ENCODE measurements at regions not wholly inside any gene's neighbourhood (a gene's known extent, or its start where the extent isn't known, plus 50 kb on each side); places are given as distances from the start of the nearest gene placed in this dataset.
"Not testable (repeated sequence)": the region's sequence is repeated elsewhere in the genome, so short reads cannot be mapped to it uniquely, and the experiment has no call there.

DNA sequence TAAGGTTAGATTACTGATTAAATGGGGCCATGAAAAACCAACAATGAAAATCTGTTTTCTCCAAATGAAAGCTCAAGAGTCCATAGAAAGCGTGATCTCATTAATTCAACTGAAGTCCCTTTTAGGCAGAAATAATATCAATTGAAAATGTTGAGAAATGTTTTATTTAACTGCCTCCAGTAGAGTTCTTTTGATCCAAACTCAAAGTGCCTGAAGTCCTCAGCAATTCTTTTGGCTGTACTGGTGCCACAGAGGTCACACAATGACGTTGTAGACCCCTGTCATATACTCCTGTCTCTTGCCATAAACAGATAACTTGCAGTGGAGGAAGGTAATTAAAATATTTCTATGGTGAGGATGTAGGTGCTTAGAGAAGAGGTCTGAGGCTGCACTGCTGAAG is 1420.5 kb downstream of the CDH12 start:
- H4K20me1 ChIP-seq (ENCODE audit: insufficient read depth, low read length): no peaks in the 10 kb centered on the region
- no peaks in the 10 kb centered on the region for H3K79me2 ChIP-seq (ENCODE audit: low read length)
- H3K27me3 ChIP-seq (ENCODE audit: low read depth, low read length): no peaks in the 10 kb centered on the region
- TF ChIP-seq CTCF (IDR thresholded peaks at IDR 0.05; ENCODE audit: low read depth, low read length) (no peak), EZH2phosphoT487 (IDR thresholded peaks at IDR 0.05; ENCODE audit: low read depth) (no peak)
- no peak overlapping the region for H3K4me2 ChIP-seq (ENCODE audit: low read length)
- H3K9ac ChIP-seq (ENCODE audit: low read length): no peak overlapping the region
- H3K4me3 ChIP-seq (ENCODE audit: low read length): no peak overlapping the region
- no peaks in the 10 kb centered on the region for H3K4me1 ChIP-seq (ENCODE audit: low read length)
- H3K9me3 ChIP-seq (ENCODE audit: insufficient read depth, low read length): no peaks in the 10 kb centered on the region
- H2AFZ ChIP-seq (ENCODE audit: low read depth, low read length): no peak overlapping the region
- H3K27ac ChIP-seq (ENCODE audit: low read length): no peak overlapping the region
- H3K36me3 ChIP-seq (replicated peaks; ENCODE audit: low read depth, low read length): no peaks in the 10 kb centered on the region

DNA sequence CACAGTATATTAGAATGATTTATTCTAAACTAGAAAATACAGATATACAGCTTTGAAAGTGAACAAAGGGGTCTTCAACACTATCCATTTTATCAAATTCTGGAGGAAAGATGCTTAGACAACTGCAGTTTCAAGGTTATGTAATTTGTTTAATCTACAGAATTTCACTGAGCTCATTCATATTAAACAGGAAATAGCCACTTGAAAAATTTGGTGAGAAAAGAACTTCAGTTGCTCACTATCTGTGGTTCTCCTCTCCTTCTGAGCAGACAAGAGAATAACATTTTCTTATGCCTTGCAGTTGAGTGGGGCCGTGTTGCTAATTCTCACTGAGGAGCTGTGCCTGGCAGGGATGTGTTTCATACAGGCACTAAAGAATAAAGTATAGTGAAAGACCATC is 1428.2 kb downstream of the CDH12 start:
- Histone ChIP-seq H3K9ac (ENCODE audit: low read length) (no peak overlapping the region), H3K4me1 (ENCODE audit: low read length) (no peaks in the 10 kb centered on the region), H3K79me2 (ENCODE audit: low read length) (no peaks in the 10 kb centered on the region), H4K20me1 (ENCODE audit: insufficient read depth, low read length) (no peaks in the 10 kb centered on the region), H3K27ac (ENCODE audit: low read length) (no peak overlapping the region), H3K9me3 (ENCODE audit: insufficient read depth, low read length) (no peaks in the 10 kb centered on the region), H2AFZ (ENCODE audit: low read depth, low read length) (no peak overlapping the region), H3K4me2 (ENCODE audit: low read length) (no peak overlapping the region), H3K4me3 (ENCODE audit: low read length) (no peak overlapping the region), H3K36me3 (replicated peaks; ENCODE audit: low read depth, low read length) (no peaks in the 10 kb centered on the region), H3K27me3 (ENCODE audit: low read depth, low read length) (no peaks in the 10 kb centered on the region)
- TF ChIP-seq EZH2phosphoT487 (IDR thresholded peaks at IDR 0.05; ENCODE audit: low read depth) (no peak), CTCF (IDR thresholded peaks at IDR 0.05; ENCODE audit: low read depth, low read length) (no peak)

DNA sequence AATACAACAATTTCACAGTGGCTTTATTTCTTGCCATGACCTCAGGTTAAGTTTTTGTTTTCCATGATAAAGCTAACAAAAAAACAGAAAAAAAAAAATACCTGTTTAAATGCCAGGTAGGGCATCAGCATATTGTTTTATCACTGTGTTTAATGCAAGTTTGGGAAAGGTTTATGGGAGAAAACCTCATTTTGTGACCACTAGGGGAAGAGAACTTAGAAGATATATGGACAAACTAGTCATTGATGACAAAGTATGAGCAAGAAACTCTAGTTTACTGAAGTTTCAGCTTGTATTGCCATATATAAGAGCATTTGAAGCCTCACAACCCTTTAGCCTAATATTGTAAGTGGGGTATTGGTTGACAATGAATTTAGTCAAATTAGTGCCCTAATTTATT is 1431.4 kb upstream of the CDH18 start:
- H3K36me3 ChIP-seq (replicated peaks; ENCODE audit: low read depth, low read length): no peaks in the 10 kb centered on the region
- no peak overlapping the region for H3K4me3 ChIP-seq (ENCODE audit: low read length)
- H3K9me3 ChIP-seq (ENCODE audit: insufficient read depth, low read length): no peaks in the 10 kb centered on the region
- TF ChIP-seq EZH2phosphoT487 (IDR thresholded peaks at IDR 0.05; ENCODE audit: low read depth) (no peak), CTCF (IDR thresholded peaks at IDR 0.05; ENCODE audit: low read depth, low read length) (no peak)
- no peaks in the 10 kb centered on the region for H3K27me3 ChIP-seq (ENCODE audit: low read depth, low read length)
- no peaks in the 10 kb centered on the region for H3K4me1 ChIP-seq (ENCODE audit: low read length)
- no peak overlapping the region for H3K9ac ChIP-seq (ENCODE audit: low read length)
- no peak overlapping the region for H3K4me2 ChIP-seq (ENCODE audit: low read length)
- no peaks in the 10 kb centered on the region for H3K79me2 ChIP-seq (ENCODE audit: low read length)
- no peaks in the 10 kb centered on the region for H4K20me1 ChIP-seq (ENCODE audit: insufficient read depth, low read length)
- H3K27ac ChIP-seq (ENCODE audit: low read length): no peak overlapping the region
- no peak overlapping the region for H2AFZ ChIP-seq (ENCODE audit: low read depth, low read length)

- H3K4me2 ChIP-seq (ENCODE audit: low read length); H3K9me3 ChIP-seq (ENCODE audit: insufficient read depth, low read length); H4K20me1 ChIP-seq (ENCODE audit: insufficient read depth, low read length); H3K4me1 ChIP-seq (ENCODE audit: low read length); H3K36me3 ChIP-seq (replicated peaks; ENCODE audit: low read depth, low read length); H3K4me3 ChIP-seq (ENCODE audit: low read length); H3K27me3 ChIP-seq (ENCODE audit: low read depth, low read length); H2AFZ ChIP-seq (ENCODE audit: low read depth, low read length); H3K79me2 ChIP-seq (ENCODE audit: low read length); H3K27ac ChIP-seq (ENCODE audit: low read length); H3K9ac ChIP-seq (ENCODE audit: low read length): not testable (repeated sequence)
Measured at GRCh38 chr5:21402089-21402488, 1414.1 kb upstream of the CDH18 start.

DNA sequence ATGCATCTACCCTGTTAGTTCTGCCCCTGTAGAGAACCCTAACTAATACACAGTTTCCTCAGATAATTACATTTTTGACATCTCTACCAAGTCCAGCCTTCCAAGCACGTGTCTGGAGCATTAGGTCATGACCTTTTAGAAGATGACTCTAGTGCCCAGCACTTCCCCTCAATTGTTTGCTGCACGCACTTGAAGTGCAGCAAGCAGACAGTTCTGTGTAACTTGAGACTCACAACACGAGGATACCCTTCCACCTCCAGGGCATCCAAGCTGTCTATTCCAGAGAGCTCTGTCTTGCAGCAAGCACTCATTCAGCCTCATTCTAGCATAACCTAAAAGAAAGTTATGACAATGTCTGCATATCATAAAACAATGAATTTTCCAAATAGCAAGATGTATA is 1410.5 kb upstream of the CDH18 start:
- Histone ChIP-seq H3K4me1 (ENCODE audit: low read length) (no peaks in the 10 kb centered on the region), H3K36me3 (replicated peaks; ENCODE audit: low read depth, low read length) (no peaks in the 10 kb centered on the region), H2AFZ (ENCODE audit: low read depth, low read length) (no peak overlapping the region), H4K20me1 (ENCODE audit: insufficient read depth, low read length) (no peaks in the 10 kb centered on the region), H3K27me3 (ENCODE audit: low read depth, low read length) (no peaks in the 10 kb centered on the region), H3K9ac (ENCODE audit: low read length) (no peak overlapping the region), H3K79me2 (ENCODE audit: low read length) (no peaks in the 10 kb centered on the region), H3K27ac (ENCODE audit: low read length) (no peak overlapping the region), H3K4me2 (ENCODE audit: low read length) (no peak overlapping the region), H3K4me3 (ENCODE audit: low read length) (no peak overlapping the region), H3K9me3 (ENCODE audit: insufficient read depth, low read length) (no peaks in the 10 kb centered on the region)
- TF ChIP-seq CTCF (IDR thresholded peaks at IDR 0.05; ENCODE audit: low read depth, low read length) (no peak), EZH2phosphoT487 (IDR thresholded peaks at IDR 0.05; ENCODE audit: low read depth) (no peak)
